Kidney (tissue), 13 donors: ENCODE measurements at regions not wholly inside any gene's neighbourhood (a gene's known extent, or its start where the extent isn't known, plus 50 kb on each side); places are given as distances from the start of the nearest gene placed in this dataset.

Source experiments
- DNase-seq, 5 donors: peaks; one replicate each; pipeline ENCODE4 v3.0.0-alpha.2; 2013 to 2020
- FAIRE-seq: peaks from 2 replicates; lab custom pipeline; 2012; peaks lifted over from hg19 to GRCh38; lab: Jason Lieb, UNC
- H3K27ac ChIP-seq, 2 donors: one replicate each; pipeline ENCODE4 v1.7.0; 2013; ENCODE audit warnings: low read depth in 2 of 2, low read length in 2 of 2, inconsistent platforms in 1 of 2
- H3K27me3 ChIP-seq: one replicate; pipeline ENCODE4 v1.7.1; 2013; ENCODE audit warnings: low read length, inconsistent platforms; ENCODE audit not compliant: control insufficient read depth, insufficient read depth
- H3K36me3 ChIP-seq, 3 donors: one replicate each; pipeline versions ENCODE4 v1.7.0 to v1.7.1; 2013; ENCODE audit warnings: low read length in 3 of 3, control low read depth in 1 of 3, inconsistent platforms in 1 of 3; ENCODE audit not compliant: insufficient read depth in 3 of 3, control insufficient read depth in 2 of 3
- H3K4me1 ChIP-seq, 3 donors: one replicate each; pipeline versions ENCODE4 v1.7.0 to v1.7.1; 2013; ENCODE audit warnings: low read length in 3 of 3, inconsistent platforms in 1 of 3, low read depth in 1 of 3; ENCODE audit not compliant: control insufficient read depth in 2 of 3, insufficient read depth in 2 of 3
- H3K4me3 ChIP-seq, 3 donors: one replicate each; pipeline versions ENCODE4 v1.7.0 to v1.8.1; 2013; ENCODE audit warnings: low read length in 3 of 3, control low read depth in 1 of 3, inconsistent platforms in 1 of 3
- H3K9ac ChIP-seq, 3 donors: one replicate each; pipeline versions ENCODE4 v1.7.0 to v1.7.1; 2013; ENCODE audit warnings: low read length in 3 of 3, control low read depth in 1 of 3, inconsistent platforms in 1 of 3
- H3K9me3 ChIP-seq, 3 donors: one replicate each; pipeline versions ENCODE4 v1.7.0 to v1.7.1; 2013; ENCODE audit warnings: low read length in 3 of 3, control low read depth in 1 of 3, inconsistent platforms in 1 of 3; ENCODE audit not compliant: control insufficient read depth in 2 of 3, insufficient read depth in 1 of 3
- intact Hi-C: fragments of 100-400 bp; cut with DNase I; formaldehyde crosslinking; loops from one replicate; pipeline ENCODE4 v1.11.1; 2022
- TF ChIP-seq, protein P1 (sequence below): IDR thresholded peaks from 3 replicates; pipeline ENCODE4 v1.5.1; 2012; ENCODE audit warnings: mild to moderate bottlenecking, moderate library complexity, borderline replicate concordance; ENCODE audit not compliant: insufficient read depth; ENCODE audit errors: extremely low read depth
- donor health status: control.
- donor health status: control.
- donor health status: control.
- donor health status: control.
- donor health status: control.
- donor health status: DM: yes; HTN: yes; CAD: no.
- donor health status: Normal renal cell carcinoma (clear cell type).

- intact Hi-C loops = no loop called here
- FAIRE-seq = no peak
- no peaks in the 10 kb centered on the region for H3K36me3 ChIP-seq
Measured at GRCh38 chr6:96743496-96743895, 93.8 kb downstream of the GPR63 start.

DNA sequence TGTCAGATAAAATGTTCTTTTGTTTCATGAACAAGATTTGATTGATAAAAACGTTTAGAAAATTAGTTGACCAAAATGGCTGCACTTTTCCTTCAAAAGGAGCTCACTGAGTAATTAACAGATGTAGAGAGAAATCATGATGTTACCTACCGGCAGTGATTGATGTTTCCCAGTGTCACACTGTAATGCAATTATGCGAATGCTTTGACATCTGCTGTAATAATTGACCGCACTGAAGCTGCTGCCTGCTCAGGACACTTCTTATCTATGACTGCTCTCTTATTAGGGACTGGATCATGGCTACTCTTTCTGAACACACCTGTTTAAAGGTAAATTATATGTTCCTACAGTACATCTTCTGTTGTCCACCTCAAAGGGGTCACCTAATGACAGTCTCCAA lies 94.6 kb downstream of the GPR63 start:
- no peaks in the 10 kb centered on the region for H3K36me3 ChIP-seq
- intact Hi-C loops = no loop called here
- FAIRE-seq = no peak

More at GRCh38 chr6:96743496-96743895, 93.8 kb downstream of the GPR63 start:
- no peaks in the 10 kb centered on the region for H3K4me1 ChIP-seq
- no peak overlapping the region for H3K4me3 ChIP-seq
- TF ChIP-seq, protein P1, sequence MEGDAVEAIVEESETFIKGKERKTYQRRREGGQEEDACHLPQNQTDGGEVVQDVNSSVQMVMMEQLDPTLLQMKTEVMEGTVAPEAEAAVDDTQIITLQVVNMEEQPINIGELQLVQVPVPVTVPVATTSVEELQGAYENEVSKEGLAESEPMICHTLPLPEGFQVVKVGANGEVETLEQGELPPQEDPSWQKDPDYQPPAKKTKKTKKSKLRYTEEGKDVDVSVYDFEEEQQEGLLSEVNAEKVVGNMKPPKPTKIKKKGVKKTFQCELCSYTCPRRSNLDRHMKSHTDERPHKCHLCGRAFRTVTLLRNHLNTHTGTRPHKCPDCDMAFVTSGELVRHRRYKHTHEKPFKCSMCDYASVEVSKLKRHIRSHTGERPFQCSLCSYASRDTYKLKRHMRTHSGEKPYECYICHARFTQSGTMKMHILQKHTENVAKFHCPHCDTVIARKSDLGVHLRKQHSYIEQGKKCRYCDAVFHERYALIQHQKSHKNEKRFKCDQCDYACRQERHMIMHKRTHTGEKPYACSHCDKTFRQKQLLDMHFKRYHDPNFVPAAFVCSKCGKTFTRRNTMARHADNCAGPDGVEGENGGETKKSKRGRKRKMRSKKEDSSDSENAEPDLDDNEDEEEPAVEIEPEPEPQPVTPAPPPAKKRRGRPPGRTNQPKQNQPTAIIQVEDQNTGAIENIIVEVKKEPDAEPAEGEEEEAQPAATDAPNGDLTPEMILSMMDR = no peak
- H3K27ac ChIP-seq = no peak overlapping the region
- no peaks in the 10 kb centered on the region for H3K9me3 ChIP-seq
- DNase-seq = no peak
- H3K27me3 ChIP-seq = no peaks in the 10 kb centered on the region
- H3K9ac ChIP-seq = no peak overlapping the region

GRCh38 chr6:96735332-96735731 lies 101.9 kb downstream of the GPR63 start:
- FAIRE-seq = no peak
- no peaks in the 10 kb centered on the region for H3K27me3 ChIP-seq
- TF ChIP-seq, protein P1 = no peak

More for the DNA sequence above, 94.6 kb downstream of the GPR63 start:
- H3K9ac ChIP-seq = no peak overlapping the region
- H3K4me1 ChIP-seq = no peaks in the 10 kb centered on the region
- H3K27ac ChIP-seq = no peak overlapping the region
- no peak overlapping the region for H3K4me3 ChIP-seq
- no peaks in the 10 kb centered on the region for H3K27me3 ChIP-seq
- no peak for DNase-seq
- TF ChIP-seq, protein P1 = no peak
- no peaks in the 10 kb centered on the region for H3K9me3 ChIP-seq

GRCh38 chr6:96727144-96727543 lies 110.1 kb downstream of the GPR63 start:
- Histone ChIP-seq H3K9me3 (no peaks in the 10 kb centered on the region), H3K9ac (no peak overlapping the region), H3K4me3 (no peak overlapping the region), H3K4me1 (no peaks in the 10 kb centered on the region), H3K27me3 (no peaks in the 10 kb centered on the region), H3K36me3 (no peaks in the 10 kb centered on the region), H3K27ac (no peak overlapping the region)
- intact Hi-C loops = no loop called here
- TF ChIP-seq, protein P1 = no peak
- no peak for DNase-seq
- FAIRE-seq = no peak

More at GRCh38 chr6:96735332-96735731, 101.9 kb downstream of the GPR63 start:
- Histone ChIP-seq H3K27ac (no peak overlapping the region), H3K9me3 (no peaks in the 10 kb centered on the region), H3K4me3 (no peak overlapping the region), H3K9ac (no peak overlapping the region), H3K4me1 (no peaks in the 10 kb centered on the region), H3K36me3 (no peaks in the 10 kb centered on the region)
- no peak for DNase-seq
- intact Hi-C loops = no loop called here
